CD14-positive monocyte (primary cell): ENCODE measurements at regions not wholly inside any gene's neighbourhood (a gene's known extent, or its start where the extent isn't known, plus 50 kb on each side); places are given as distances from the start of the nearest gene placed in this dataset.

Source experiments
- DNase-seq, 3 donors: peaks; one replicate each; pipeline ENCODE4 v3.0.0-alpha.2; 2011 to 2022
- H2AFZ ChIP-seq: 2 replicates; pipeline ENCODE4 v1.6.0; 2012; ENCODE audit warnings: mild to moderate bottlenecking, low read depth, low read length, inconsistent platforms; ENCODE audit not compliant: insufficient read depth, poor library complexity, severe bottlenecking
- H3K27ac ChIP-seq, 2 donors: 1 replicate in 1 of 2; 2 replicates in 1 of 2; pipeline ENCODE4 v1.5.1; 2012 to 2013; ENCODE audit warnings: low read length in 2 of 2, control low read depth in 1 of 2, inconsistent platforms in 1 of 2, low read depth in 1 of 2, mild to moderate bottlenecking in 1 of 2
- H3K27me3 ChIP-seq, 2 donors: one replicate each; pipeline versions ENCODE4 v1.6.0 to v1.6.1; 2011 to 2013; ENCODE audit warnings: low read length in 2 of 2; ENCODE audit not compliant: control insufficient read depth in 2 of 2, insufficient read depth in 2 of 2
- H3K36me3 ChIP-seq, 2 donors: replicated peaks in 1 of 2; 1 replicate in 1 of 2; 2 replicates in 1 of 2; pipeline versions ENCODE4 v1.5.1 to v1.6.1; 2012 to 2013; ENCODE audit warnings: low read length in 2 of 2, control low read depth in 1 of 2, inconsistent platforms in 1 of 2, mild to moderate bottlenecking in 1 of 2; ENCODE audit not compliant: insufficient read depth in 2 of 2, control insufficient read depth in 1 of 2
- H3K4me1 ChIP-seq, 2 donors: 1 replicate in 1 of 2; 2 replicates in 1 of 2; pipeline versions ENCODE4 v1.5.1 to v1.6.1; 2012 to 2013; ENCODE audit warnings: low read length in 2 of 2, control low read depth in 1 of 2, inconsistent platforms in 1 of 2, mild to moderate bottlenecking in 1 of 2, moderate library complexity in 1 of 2; ENCODE audit not compliant: insufficient read depth in 2 of 2, control insufficient read depth in 1 of 2
- H3K4me2 ChIP-seq: replicated peaks from 2 replicates; pipeline ENCODE3; 2012; ENCODE audit warnings: low read length, moderate library complexity, mild to moderate bottlenecking; ENCODE audit not compliant: poor library complexity, severe bottlenecking; ENCODE audit errors: extremely low read depth
- H3K4me3 ChIP-seq, 3 experiments: fragments of 200-600 bp in 1 of 3; sonication (generic) in 1 of 3; replicated peaks in 1 of 3; 1 replicate in 2 of 3; 2 replicates in 1 of 3; pipeline ENCODE4 v1.5.1; 2011 to 2013; ENCODE audit warnings: low read length in 3 of 3, mild to moderate bottlenecking in 3 of 3, control low read depth in 2 of 3, low read depth in 2 of 3, inconsistent platforms in 1 of 3, moderate library complexity in 1 of 3
- H3K79me2 ChIP-seq: 2 replicates; pipeline ENCODE4 v1.6.0; 2012; ENCODE audit warnings: mild to moderate bottlenecking, control low read depth, inconsistent platforms, low read length, moderate library complexity; ENCODE audit not compliant: insufficient read depth
- H3K9ac ChIP-seq: 2 replicates; pipeline ENCODE4 v1.6.0; 2017; ENCODE audit warnings: low read length, mild to moderate bottlenecking; ENCODE audit not compliant: insufficient read depth, poor library complexity, severe bottlenecking
- H3K9me3 ChIP-seq, 2 donors: replicated peaks in 1 of 2; 1 replicate in 1 of 2; 2 replicates in 1 of 2; pipeline versions ENCODE4 v1.5.1 to v1.6.1; 2012 to 2013; ENCODE audit warnings: low read length in 2 of 2, control low read depth in 1 of 2; ENCODE audit not compliant: control insufficient read depth in 1 of 2, insufficient read depth in 1 of 2
- H4K20me1 ChIP-seq: 2 replicates; pipeline ENCODE4 v1.6.0; 2012; ENCODE audit warnings: mild to moderate bottlenecking, low read length, control low read depth, moderate library complexity; ENCODE audit not compliant: insufficient read depth
- H3K27ac Mint-ChIP-seq, 7 donors: one replicate each; pipeline ENCODE4 v1.8.0; 2020; ENCODE audit warnings: mild to moderate bottlenecking in 7 of 7, mixed read lengths in 7 of 7, moderate library complexity in 6 of 7, inconsistent platforms in 2 of 7
- H3K27me3 Mint-ChIP-seq, 3 donors: one replicate each; pipeline ENCODE4 v1.8.0; 2021 to 2022; ENCODE audit warnings: low read depth in 3 of 3, mild to moderate bottlenecking in 3 of 3, mixed read lengths in 3 of 3, moderate library complexity in 3 of 3, inconsistent platforms in 1 of 3
- H3K36me3 Mint-ChIP-seq, 2 donors: one replicate each; pipeline ENCODE4 v1.8.0; 2020; ENCODE audit warnings: mixed read lengths in 2 of 2, inconsistent platforms in 1 of 2, mild to moderate bottlenecking in 1 of 2
- H3K4me1 Mint-ChIP-seq: one replicate; pipeline ENCODE4 v1.8.0; 2020; ENCODE audit warnings: mild to moderate bottlenecking, mixed read lengths
- H3K4me3 Mint-ChIP-seq, 2 donors: one replicate each; pipeline ENCODE4 v1.8.0; 2020; ENCODE audit warnings: mild to moderate bottlenecking in 2 of 2, mixed read lengths in 2 of 2, moderate library complexity in 1 of 2
- H3K9me3 Mint-ChIP-seq, 7 donors: one replicate each; pipeline ENCODE4 v1.8.0; 2020 to 2022; ENCODE audit warnings: mixed read lengths in 7 of 7, mild to moderate bottlenecking in 6 of 7, moderate library complexity in 6 of 7, inconsistent platforms in 2 of 7
- WGBS: methylation state at CpG from one replicate; pipeline ENCODE4 v1.1.5; 2013; ENCODE audit warnings: missing lambda C conversion rate; ENCODE audit not compliant: insufficient coverage; 5-methylcytosine and 5-hydroxymethylcytosine counted together
- intact Hi-C, 2 donors: fragments of 100-400 bp; cut with micrococcal nuclease; formaldehyde crosslinking; loops; one replicate each; pipeline versions ENCODE4 v1.15.0 to v1.15.1; 2023
- TF ChIP-seq, protein P1 (sequence below): fragments of 200-600 bp; IDR thresholded peaks from one replicate; pipeline ENCODE4 v1.8.0; 2022; ENCODE audit warnings: antibody characterized with exemption, mild to moderate bottlenecking

DNA sequence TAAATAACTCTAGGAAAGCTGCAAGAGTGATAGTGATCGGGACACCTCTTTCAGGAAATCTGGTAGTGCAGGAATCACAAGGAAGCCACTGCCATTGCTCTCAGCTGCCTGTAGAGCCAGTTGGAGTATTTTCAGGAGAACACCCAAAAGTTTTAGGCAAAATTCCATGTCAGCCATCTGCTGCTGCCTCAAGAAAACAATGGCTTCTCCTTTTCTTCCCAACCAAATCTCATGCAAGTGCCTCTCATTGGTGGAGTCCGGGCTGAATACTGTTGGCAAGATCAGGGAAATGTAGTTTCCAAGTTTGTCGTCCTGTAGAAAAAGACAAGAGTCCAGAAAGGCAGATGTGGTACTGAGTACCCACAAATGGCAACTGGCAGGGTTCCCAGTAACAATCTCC lies 54.9 kb upstream of the TANC2 start:
- DNase-seq, result no peak
- Histone ChIP-seq H2AFZ (no peak overlapping the region), H3K4me3 (no peak overlapping the region), H3K27me3 (no peaks in the 10 kb centered on the region), H3K79me2 (no peaks in the 10 kb centered on the region), H4K20me1 (no peaks in the 10 kb centered on the region), H3K4me1 (no peaks in the 10 kb centered on the region), H3K27ac (no peak overlapping the region), H3K9me3 (peaks cover 0 to 2% of the 10 kb centered on the region in 2 donors), H3K9ac (no peak overlapping the region), H3K36me3 (no peaks in the 10 kb centered on the region), H3K4me2 (no peak overlapping the region)
- peaks cover 1 to 9% (median 8%) of the 10 kb centered on the region in 3 donors for H3K27me3 Mint-ChIP-seq
- H3K9me3 Mint-ChIP-seq, result peaks cover 2 to 10% (median 3%) of the 10 kb centered on the region in 7 donors
- no peaks in the 10 kb centered on the region for H3K4me1 Mint-ChIP-seq
- H3K4me3 Mint-ChIP-seq, result no peak overlapping the region
- H3K27ac Mint-ChIP-seq, result no peak overlapping the region
- intact Hi-C loops, result no loop called here
- WGBS, result 74% methylated on average over 3 of the region's 3 CpGs
- TF ChIP-seq, protein P1, sequence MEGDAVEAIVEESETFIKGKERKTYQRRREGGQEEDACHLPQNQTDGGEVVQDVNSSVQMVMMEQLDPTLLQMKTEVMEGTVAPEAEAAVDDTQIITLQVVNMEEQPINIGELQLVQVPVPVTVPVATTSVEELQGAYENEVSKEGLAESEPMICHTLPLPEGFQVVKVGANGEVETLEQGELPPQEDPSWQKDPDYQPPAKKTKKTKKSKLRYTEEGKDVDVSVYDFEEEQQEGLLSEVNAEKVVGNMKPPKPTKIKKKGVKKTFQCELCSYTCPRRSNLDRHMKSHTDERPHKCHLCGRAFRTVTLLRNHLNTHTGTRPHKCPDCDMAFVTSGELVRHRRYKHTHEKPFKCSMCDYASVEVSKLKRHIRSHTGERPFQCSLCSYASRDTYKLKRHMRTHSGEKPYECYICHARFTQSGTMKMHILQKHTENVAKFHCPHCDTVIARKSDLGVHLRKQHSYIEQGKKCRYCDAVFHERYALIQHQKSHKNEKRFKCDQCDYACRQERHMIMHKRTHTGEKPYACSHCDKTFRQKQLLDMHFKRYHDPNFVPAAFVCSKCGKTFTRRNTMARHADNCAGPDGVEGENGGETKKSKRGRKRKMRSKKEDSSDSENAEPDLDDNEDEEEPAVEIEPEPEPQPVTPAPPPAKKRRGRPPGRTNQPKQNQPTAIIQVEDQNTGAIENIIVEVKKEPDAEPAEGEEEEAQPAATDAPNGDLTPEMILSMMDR, result no peak
- H3K36me3 Mint-ChIP-seq, result no peaks in the 10 kb centered on the region

DNA sequence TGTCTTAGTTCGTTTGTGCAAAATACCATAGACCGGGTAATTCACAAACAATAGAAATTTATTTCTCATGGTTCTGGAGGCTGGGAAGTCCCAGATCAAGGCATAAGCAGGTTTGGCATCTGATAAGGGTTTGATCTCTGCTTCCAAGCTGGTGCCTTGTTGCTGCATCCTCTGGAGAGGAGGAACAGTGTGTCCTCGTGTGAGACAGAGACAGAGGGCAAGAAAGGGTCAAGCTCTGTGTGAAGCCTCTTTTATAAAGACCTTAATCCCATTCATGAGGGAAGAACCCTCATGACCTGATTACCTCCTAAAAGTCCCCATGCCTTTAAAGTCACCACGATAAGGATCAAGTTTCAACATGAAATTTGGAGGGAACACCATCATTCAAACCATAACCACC lies 55.8 kb upstream of the TANC2 start:
- H3K4me1 ChIP-seq, result no peaks in the 10 kb centered on the region
- H4K20me1 ChIP-seq, result no peaks in the 10 kb centered on the region
- H3K9me3 ChIP-seq, result peaks cover 0 to 2% of the 10 kb centered on the region in 2 donors
- Mint-ChIP-seq H3K9me3 (peaks cover 2 to 10% (median 3%) of the 10 kb centered on the region in 7 donors), H3K27ac (no peak overlapping the region), H3K36me3 (no peaks in the 10 kb centered on the region), H3K27me3 (peaks cover 1 to 8% (median 8%) of the 10 kb centered on the region in 3 donors), H3K4me3 (no peak overlapping the region), H3K4me1 (no peaks in the 10 kb centered on the region)
- H3K27me3 ChIP-seq, result no peaks in the 10 kb centered on the region
- H3K4me3 ChIP-seq, result no peak overlapping the region
- H3K4me2 ChIP-seq, result no peak overlapping the region
- intact Hi-C loops, result no loop called here
- no peak for DNase-seq
- H2AFZ ChIP-seq, result no peak overlapping the region
- TF ChIP-seq, protein P1, result no peak
- H3K9ac ChIP-seq, result no peak overlapping the region
- no peak overlapping the region for H3K27ac ChIP-seq
- 100% methylated on average over 1 of the region's 4 CpGs for WGBS
- H3K79me2 ChIP-seq, result no peaks in the 10 kb centered on the region
- no peaks in the 10 kb centered on the region for H3K36me3 ChIP-seq
